Subcutaneous abdominal adipose tissue (tissue), 5 donors: ENCODE measurements at regions not wholly inside any gene's neighbourhood (a gene's known extent, or its start where the extent isn't known, plus 50 kb on each side); places are given as distances from the start of the nearest gene placed in this dataset.

Experiments used
- H3K27ac ChIP-seq: one replicate; pipeline ENCODE4 v1.7.0; 2013; ENCODE audit warnings: low read depth, mild to moderate bottlenecking, inconsistent platforms, low read length, moderate library complexity
- H3K27me3 ChIP-seq, 5 donors: one replicate each; pipeline ENCODE4 v1.7.0; 2013; ENCODE audit warnings: low read length in 5 of 5, inconsistent platforms in 1 of 5; ENCODE audit not compliant: control insufficient read depth in 5 of 5, insufficient read depth in 4 of 5
- H3K36me3 ChIP-seq, 5 donors: one replicate each; pipeline ENCODE4 v1.7.0; 2013; ENCODE audit warnings: low read length in 5 of 5; ENCODE audit not compliant: control insufficient read depth in 5 of 5, insufficient read depth in 5 of 5
- H3K4me1 ChIP-seq, 5 donors: one replicate each; pipeline ENCODE4 v1.7.0; 2013; ENCODE audit warnings: low read length in 5 of 5, mild to moderate bottlenecking in 3 of 5, moderate library complexity in 1 of 5; ENCODE audit not compliant: control insufficient read depth in 5 of 5, insufficient read depth in 5 of 5
- H3K4me3 ChIP-seq, 5 donors: one replicate each; pipeline ENCODE4 v1.7.0; 2013; ENCODE audit warnings: low read length in 5 of 5, low read depth in 1 of 5
- H3K9ac ChIP-seq, 5 donors: one replicate each; pipeline ENCODE4 v1.7.0; 2013; ENCODE audit warnings: low read length in 5 of 5, mild to moderate bottlenecking in 4 of 5, moderate library complexity in 3 of 5
- H3K9me3 ChIP-seq, 5 donors: one replicate each; pipeline ENCODE4 v1.7.0; 2013; ENCODE audit warnings: low read length in 5 of 5; ENCODE audit not compliant: control insufficient read depth in 5 of 5
- donor health status: healthy.
- donor health status: healthy.
- donor health status: healthy.
- donor health status: healthy.
- donor health status: healthy.

DNA sequence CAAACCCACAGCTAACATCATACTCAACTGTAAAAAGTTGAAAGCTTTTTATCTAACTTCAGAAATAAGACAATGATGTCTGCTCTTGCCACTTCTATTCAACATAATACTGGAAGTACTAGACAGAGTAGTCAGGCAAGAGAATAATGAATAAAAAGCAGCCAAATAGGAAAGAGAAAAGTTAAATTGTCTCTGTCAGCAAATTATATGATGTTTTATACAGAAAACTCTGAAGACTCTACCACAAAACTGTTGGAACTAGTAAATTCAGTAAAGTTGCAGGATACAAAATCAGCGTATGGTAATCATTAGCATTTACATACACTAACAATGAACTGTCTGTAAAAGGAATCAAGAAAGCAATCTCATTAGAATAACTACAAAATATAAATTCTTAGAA is 752.9 kb upstream of the CT83 start:
- Histone ChIP-seq H3K4me1 (no peaks in the 10 kb centered on the region), H3K27me3 (no peaks in the 10 kb centered on the region)

GRCh38 chrX:117196481-117196880 is 733.7 kb upstream of the CT83 start:
- Histone ChIP-seq H3K4me1 (no peaks in the 10 kb centered on the region), H3K27ac (no peak overlapping the region), H3K36me3 (no peaks in the 10 kb centered on the region), H3K27me3 (no peaks in the 10 kb centered on the region), H3K4me3 (no peak overlapping the region), H3K9me3 (peaks cover 0 to 4% (median 0%) of the 10 kb centered on the region in 5 donors), H3K9ac (no peak overlapping the region)

More for the DNA sequence above, 752.9 kb upstream of the CT83 start:
- no peaks in the 10 kb centered on the region for H3K36me3 ChIP-seq
- no peak overlapping the region for H3K27ac ChIP-seq
- H3K4me3 ChIP-seq, result no peak overlapping the region
- no peak overlapping the region for H3K9ac ChIP-seq
- H3K9me3 ChIP-seq, result peaks cover 0 to under 1% (median 0%) of the 10 kb centered on the region in 5 donors

DNA sequence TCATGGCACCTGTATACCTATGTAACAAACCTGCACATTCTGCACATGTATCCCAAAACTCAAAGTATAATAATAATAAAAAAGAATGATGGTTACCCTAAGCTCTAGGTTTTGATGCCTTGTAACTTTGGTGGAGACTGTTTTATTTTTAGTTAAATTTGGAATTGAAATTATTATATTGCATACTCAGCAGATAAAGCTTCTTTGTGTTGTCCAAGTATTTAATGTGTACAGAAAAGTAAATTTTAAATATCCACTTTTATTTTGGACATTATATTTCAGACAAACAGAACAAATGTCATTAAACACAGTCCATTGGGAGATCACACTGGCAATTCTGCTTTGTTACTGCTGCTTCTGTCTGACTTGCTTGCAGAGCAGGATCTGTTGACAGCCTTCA is 684.5 kb upstream of the CT83 start:
- Histone ChIP-seq H3K4me3 (no peak overlapping the region), H3K9me3 (peaks cover 0 to 6% (median 0%) of the 10 kb centered on the region in 5 donors), H3K36me3 (no peaks in the 10 kb centered on the region), H3K4me1 (no peaks in the 10 kb centered on the region), H3K27ac (no peak overlapping the region), H3K27me3 (no peaks in the 10 kb centered on the region), H3K9ac (no peak overlapping the region)

GRCh38 chrX:117138070-117138469 is 675.3 kb upstream of the CT83 start:
- H3K4me1 ChIP-seq, result no peaks in the 10 kb centered on the region
- no peaks in the 10 kb centered on the region for H3K27me3 ChIP-seq
- H3K9ac ChIP-seq, result no peak overlapping the region
- H3K9me3 ChIP-seq, result peaks cover 0 to 2% (median 0%) of the 10 kb centered on the region in 5 donors
- H3K4me3 ChIP-seq, result no peak overlapping the region
- no peaks in the 10 kb centered on the region for H3K36me3 ChIP-seq
- H3K27ac ChIP-seq, result no peak overlapping the region

GRCh38 chrX:117134983-117135382 is 672.2 kb upstream of the CT83 start:
- no peak overlapping the region for H3K9ac ChIP-seq
- H3K27me3 ChIP-seq, result no peaks in the 10 kb centered on the region
- H3K9me3 ChIP-seq, result peaks cover 0 to 2% (median 0%) of the 10 kb centered on the region in 5 donors
- H3K36me3 ChIP-seq, result no peaks in the 10 kb centered on the region
- H3K4me1 ChIP-seq, result no peaks in the 10 kb centered on the region
- no peak overlapping the region for H3K4me3 ChIP-seq
- no peak overlapping the region for H3K27ac ChIP-seq

DNA sequence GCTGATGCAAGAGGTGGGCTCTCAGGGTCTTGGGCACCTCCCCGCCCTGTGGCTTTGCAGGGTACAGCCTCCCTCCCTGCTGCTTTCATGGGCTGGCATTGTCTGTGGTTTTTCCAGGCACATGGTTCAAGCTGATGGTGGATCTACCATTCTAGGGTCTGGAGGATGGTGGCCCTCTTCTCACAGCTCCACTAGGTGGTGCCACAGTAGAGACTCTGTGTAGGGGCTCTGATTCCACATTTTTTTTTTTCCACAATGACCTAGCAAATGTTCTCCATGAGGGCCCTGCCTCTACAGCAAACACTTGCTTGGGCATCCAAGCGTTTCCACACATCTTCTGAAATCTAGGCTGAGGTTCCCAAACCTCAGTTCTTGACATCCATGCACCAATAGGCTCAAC is 657.9 kb upstream of the CT83 start:
- H3K27me3 ChIP-seq, result peaks cover 0 to 2% (median 0%) of the 10 kb centered on the region in 5 donors
- no peaks in the 10 kb centered on the region for H3K36me3 ChIP-seq
- H3K27ac ChIP-seq, result no peak overlapping the region
- peaks cover 0 to 5% (median 0%) of the 10 kb centered on the region in 5 donors for H3K9me3 ChIP-seq
- H3K4me3 ChIP-seq, result no peak overlapping the region
- no peaks in the 10 kb centered on the region for H3K4me1 ChIP-seq
- H3K9ac ChIP-seq, result no peak overlapping the region

DNA sequence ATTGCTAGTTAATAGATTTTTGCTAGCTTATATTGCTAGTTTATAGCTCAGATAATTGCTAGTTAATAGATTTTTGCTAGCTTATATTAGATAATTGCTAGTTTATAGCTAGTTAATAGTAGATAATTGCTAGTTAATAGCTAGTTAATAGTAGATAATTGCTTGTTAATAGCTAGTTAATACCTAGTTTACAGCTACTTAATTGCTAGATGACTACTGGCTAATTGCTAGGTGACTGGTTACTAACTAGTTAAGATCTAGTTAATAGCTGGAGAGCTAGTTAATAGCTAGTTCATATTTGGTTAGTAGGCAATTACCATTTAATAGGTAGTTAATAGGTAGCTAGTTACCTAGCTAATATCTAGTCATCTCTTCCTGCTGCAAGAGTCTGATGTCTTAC is 633.8 kb upstream of the CT83 start:
- Histone ChIP-seq H3K9ac (no peak overlapping the region), H3K27me3 (no peaks in the 10 kb centered on the region), H3K4me1 (no peaks in the 10 kb centered on the region), H3K9me3 (peaks cover 0 to 13% (median 4%) of the 10 kb centered on the region in 5 donors), H3K27ac (no peak overlapping the region), H3K36me3 (no peaks in the 10 kb centered on the region), H3K4me3 (no peak overlapping the region)

GRCh38 chrX:117095393-117095792 is 632.6 kb upstream of the CT83 start:
- Histone ChIP-seq H3K27me3 (no peaks in the 10 kb centered on the region), H3K4me1 (no peaks in the 10 kb centered on the region), H3K27ac (no peak overlapping the region), H3K9ac (no peak overlapping the region), H3K4me3 (no peak overlapping the region), H3K36me3 (no peaks in the 10 kb centered on the region), H3K9me3 (peaks cover 0 to 13% (median 4%) of the 10 kb centered on the region in 5 donors)

DNA sequence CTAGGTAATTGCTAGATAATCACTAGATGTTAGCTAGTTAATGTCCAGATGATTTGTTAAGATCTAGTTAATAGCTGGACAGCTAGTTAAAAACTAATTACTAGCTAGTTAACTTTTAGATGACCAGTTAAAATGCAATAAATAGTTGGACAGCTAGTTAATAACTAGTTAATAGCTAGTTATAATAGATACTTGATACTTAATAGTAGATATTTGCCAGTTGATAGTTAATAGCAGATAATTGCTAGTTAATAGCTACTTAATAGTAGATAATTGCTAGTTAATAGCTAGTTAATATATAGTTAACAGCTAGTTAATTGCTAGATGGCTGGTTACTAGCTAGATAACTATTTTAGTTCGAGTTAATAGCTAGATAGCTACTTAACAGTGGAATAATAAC is 631.4 kb upstream of the CT83 start:
- no peak overlapping the region for H3K4me3 ChIP-seq
- peaks cover 0 to 13% (median 4%) of the 10 kb centered on the region in 5 donors for H3K9me3 ChIP-seq
- no peak overlapping the region for H3K27ac ChIP-seq
- no peak overlapping the region for H3K9ac ChIP-seq
- no peaks in the 10 kb centered on the region for H3K27me3 ChIP-seq
- H3K4me1 ChIP-seq, result no peaks in the 10 kb centered on the region
- no peaks in the 10 kb centered on the region for H3K36me3 ChIP-seq

- Histone ChIP-seq H3K27me3 (no peaks in the 10 kb centered on the region), H3K36me3 (no peaks in the 10 kb centered on the region), H3K4me1 (no peaks in the 10 kb centered on the region), H3K4me3 (no peak overlapping the region), H3K9me3 (peaks cover 0 to 13% (median 4%) of the 10 kb centered on the region in 5 donors), H3K9ac (no peak overlapping the region), H3K27ac (no peak overlapping the region)
Measured at GRCh38 chrX:117093319-117093718, 630.5 kb upstream of the CT83 start.

GRCh38 chrX:117092641-117093040 is 629.9 kb upstream of the CT83 start:
- Histone ChIP-seq H3K27ac (no peak overlapping the region), H3K4me1 (no peaks in the 10 kb centered on the region), H3K27me3 (no peaks in the 10 kb centered on the region), H3K4me3 (no peak overlapping the region), H3K9ac (no peak overlapping the region), H3K36me3 (no peaks in the 10 kb centered on the region), H3K9me3 (peaks cover 0 to 13% (median 4%) of the 10 kb centered on the region in 5 donors)
